Hepatocyte (in vitro differentiated cells): ENCODE measurements at regions not wholly inside any gene's neighbourhood (a gene's known extent, or its start where the extent isn't known, plus 50 kb on each side); places are given as distances from the start of the nearest gene placed in this dataset.

Experiments used
- CTCF ChIP-seq: fragments of 200-600 bp; sonication (generic); IDR thresholded peaks from 2 replicates; pipeline ENCODE4 v1.5.1; 2016; ENCODE audit warnings: antibody characterized with exemption, mild to moderate bottlenecking; ENCODE audit not compliant: poor library complexity
- EZH2 ChIP-seq: fragments of 200-600 bp; sonication (generic); IDR thresholded peaks from 2 replicates; pipeline ENCODE4 v1.6.1; 2016; ENCODE audit warnings: antibody characterized with exemption, mild to moderate bottlenecking, borderline replicate concordance

GRCh38 chr2:205924676-205925075 is 161.3 kb downstream of the INO80D start:
- TF ChIP-seq CTCF (no peak), EZH2 (no peak)
